ENCODE measurements at regions not wholly inside any gene's neighbourhood (a gene's known extent, or its start where the extent isn't known, plus 50 kb on each side); places are given as distances from the start of the nearest gene placed in this dataset.

DNA sequence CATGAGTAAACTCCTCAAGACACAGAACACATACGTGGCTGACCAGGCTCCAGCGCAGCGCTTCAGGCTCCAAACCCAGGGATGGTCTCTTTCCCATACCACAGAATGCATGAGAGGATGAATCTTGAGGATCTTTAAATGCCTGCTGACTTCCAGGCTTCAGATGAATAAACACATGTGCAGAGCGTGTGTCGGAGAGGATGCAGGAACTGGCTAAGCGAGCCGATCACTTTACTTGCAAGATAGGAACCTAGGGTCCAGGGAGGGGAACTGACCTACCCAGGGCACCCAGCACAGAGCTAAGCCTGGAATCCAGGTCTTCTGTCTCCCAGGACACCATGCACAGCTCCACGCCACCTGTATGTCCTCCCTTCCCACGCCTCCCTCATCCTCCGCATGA lies 209.8 kb downstream of the BCL11B start:
- Histone ChIP-seq H3K9me3 (ENCODE audit: control insufficient read depth, insufficient read depth, low read length) (no peaks in the 10 kb centered on the region), H3K27ac (ENCODE audit: low read length) (no peak overlapping the region), H3K27me3 (ENCODE audit: control insufficient read depth, insufficient read depth, low read length) (no peaks in the 10 kb centered on the region), H3K4me1 (ENCODE audit: control insufficient read depth, insufficient read depth, low read length) (no peaks in the 10 kb centered on the region), H3K4me3 (ENCODE audit: low read length) (no peak overlapping the region), H3K36me3 (ENCODE audit: control insufficient read depth, insufficient read depth, low read length) (no peaks in the 10 kb centered on the region)
- Mint-ChIP-seq H3K4me1 (peaks cover under 1 to 2% of the 10 kb centered on the region in 2 donors), H3K9me3 (no peaks in the 10 kb centered on the region), H3K27ac (no peak overlapping the region), H3K36me3 (no peaks in the 10 kb centered on the region), H3K4me3 (no peak overlapping the region), H3K27me3 (ENCODE audit: low read depth in 2 of 2) (peaks cover 0 to 2% of the 10 kb centered on the region in 2 donors)
- TF ChIP-seq, protein P1, sequence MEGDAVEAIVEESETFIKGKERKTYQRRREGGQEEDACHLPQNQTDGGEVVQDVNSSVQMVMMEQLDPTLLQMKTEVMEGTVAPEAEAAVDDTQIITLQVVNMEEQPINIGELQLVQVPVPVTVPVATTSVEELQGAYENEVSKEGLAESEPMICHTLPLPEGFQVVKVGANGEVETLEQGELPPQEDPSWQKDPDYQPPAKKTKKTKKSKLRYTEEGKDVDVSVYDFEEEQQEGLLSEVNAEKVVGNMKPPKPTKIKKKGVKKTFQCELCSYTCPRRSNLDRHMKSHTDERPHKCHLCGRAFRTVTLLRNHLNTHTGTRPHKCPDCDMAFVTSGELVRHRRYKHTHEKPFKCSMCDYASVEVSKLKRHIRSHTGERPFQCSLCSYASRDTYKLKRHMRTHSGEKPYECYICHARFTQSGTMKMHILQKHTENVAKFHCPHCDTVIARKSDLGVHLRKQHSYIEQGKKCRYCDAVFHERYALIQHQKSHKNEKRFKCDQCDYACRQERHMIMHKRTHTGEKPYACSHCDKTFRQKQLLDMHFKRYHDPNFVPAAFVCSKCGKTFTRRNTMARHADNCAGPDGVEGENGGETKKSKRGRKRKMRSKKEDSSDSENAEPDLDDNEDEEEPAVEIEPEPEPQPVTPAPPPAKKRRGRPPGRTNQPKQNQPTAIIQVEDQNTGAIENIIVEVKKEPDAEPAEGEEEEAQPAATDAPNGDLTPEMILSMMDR (IDR thresholded peaks at IDR 0.05) = no peak
- ATAC-seq (no peak), DNase-seq (no peak)
- 93% methylated on average over 10 of the region's 10 CpGs for WGBS (ENCODE audit: insufficient coverage)
- intact Hi-C loops (cut with micrococcal nuclease) = loop anchor here (10.0 kb wide), 1 partner anchor 323 kb away; no protein-coding TSS in a partner anchor

DNA sequence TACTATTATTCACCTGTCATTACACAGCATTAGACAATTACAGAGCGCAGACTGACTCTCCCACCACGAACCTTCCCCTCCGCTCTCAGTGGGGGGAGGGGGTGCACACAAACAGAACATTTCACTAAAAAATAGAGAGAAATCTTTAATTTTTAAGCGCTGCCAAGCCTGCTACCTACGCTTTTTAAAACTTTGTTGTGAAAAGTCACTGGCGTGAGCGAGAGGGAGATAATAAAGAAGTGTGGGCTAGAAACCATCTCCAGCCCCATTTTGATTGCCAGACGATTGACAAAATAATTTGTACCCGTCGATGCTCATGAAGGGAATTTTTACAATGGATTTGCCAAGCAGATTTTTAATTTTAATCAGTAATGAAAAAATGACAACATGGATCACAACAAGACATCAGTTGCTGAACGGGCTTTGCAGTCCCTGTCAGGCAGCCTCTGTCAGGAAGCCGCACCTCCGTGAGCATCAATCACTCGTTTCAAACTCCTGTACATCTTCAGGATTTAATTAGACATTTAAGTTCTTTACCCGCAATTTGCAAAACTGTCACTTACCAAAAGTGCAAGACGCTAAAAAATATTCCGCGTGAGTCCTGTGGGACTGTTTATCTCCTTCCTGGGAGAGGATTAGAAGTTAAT lies 209.1 kb downstream of the BCL11B start:
- Histone ChIP-seq H3K36me3 (ENCODE audit: control insufficient read depth, insufficient read depth, low read length) (no peaks in the 10 kb centered on the region), H3K9me3 (ENCODE audit: control insufficient read depth, insufficient read depth, low read length) (no peaks in the 10 kb centered on the region), H3K4me1 (ENCODE audit: control insufficient read depth, insufficient read depth, low read length) (no peaks in the 10 kb centered on the region), H3K27ac (ENCODE audit: low read length) (no peak overlapping the region), H3K4me3 (ENCODE audit: low read length) (no peak overlapping the region), H3K27me3 (ENCODE audit: control insufficient read depth, insufficient read depth, low read length) (no peaks in the 10 kb centered on the region)
- 91% methylated on average over 15 of the region's 18 CpGs for WGBS (ENCODE audit: insufficient coverage)
- H3K27ac Mint-ChIP-seq = no peak overlapping the region
- no peaks in the 10 kb centered on the region for H3K9me3 Mint-ChIP-seq
- TF ChIP-seq, protein P1 (IDR thresholded peaks at IDR 0.05) = no peak
- no peak overlapping the region for H3K4me3 Mint-ChIP-seq
- no peaks in the 10 kb centered on the region for H3K36me3 Mint-ChIP-seq
- H3K27me3 Mint-ChIP-seq (ENCODE audit: low read depth in 2 of 2) = peaks cover 0 to 2% of the 10 kb centered on the region in 2 donors
- ATAC-seq = no peak
- no peak for DNase-seq
- H3K4me1 Mint-ChIP-seq = no peaks in the 10 kb centered on the region
- intact Hi-C loops (cut with micrococcal nuclease) = loop anchor here (10.0 kb wide), 1 partner anchor 322 kb away; no protein-coding TSS in a partner anchor

DNA sequence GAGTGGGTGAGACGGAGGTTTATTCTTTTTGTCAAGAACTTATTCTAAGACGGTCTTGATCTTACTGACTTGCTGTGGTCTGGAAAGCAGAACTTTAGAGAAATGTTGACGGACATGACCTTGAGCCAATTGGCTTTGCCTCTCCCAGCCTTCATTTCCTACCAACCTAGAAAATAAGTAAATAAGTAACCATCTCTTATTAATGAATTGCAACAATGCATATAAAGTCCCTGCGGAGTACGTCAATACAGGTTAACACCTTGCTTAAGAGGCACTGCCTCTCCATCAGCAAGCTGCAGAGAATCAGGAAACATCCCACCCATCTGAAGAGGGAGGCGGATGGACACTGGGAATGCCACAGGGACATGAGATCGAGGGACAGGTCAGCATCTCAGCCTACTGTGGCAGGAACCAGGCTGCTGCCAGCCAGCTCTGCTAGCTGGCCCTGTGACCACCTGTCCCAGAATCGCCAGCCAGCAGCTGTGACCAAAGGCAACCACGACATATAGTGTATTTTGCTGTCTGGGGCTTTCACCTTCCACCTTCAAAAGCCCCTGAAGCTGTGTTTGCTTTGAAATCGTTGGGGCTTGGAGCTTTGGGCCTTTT lies 208.3 kb downstream of the BCL11B start:
- no peak for ATAC-seq
- Histone ChIP-seq H3K4me3 (ENCODE audit: low read length) (no peak overlapping the region), H3K36me3 (ENCODE audit: control insufficient read depth, insufficient read depth, low read length) (no peaks in the 10 kb centered on the region), H3K27ac (ENCODE audit: low read length) (no peak overlapping the region), H3K27me3 (ENCODE audit: control insufficient read depth, insufficient read depth, low read length) (no peaks in the 10 kb centered on the region), H3K9me3 (ENCODE audit: control insufficient read depth, insufficient read depth, low read length) (no peaks in the 10 kb centered on the region), H3K4me1 (ENCODE audit: control insufficient read depth, insufficient read depth, low read length) (no peaks in the 10 kb centered on the region)
- WGBS (ENCODE audit: insufficient coverage) = 71% methylated on average over 10 of the region's 10 CpGs
- Mint-ChIP-seq H3K27me3 (ENCODE audit: low read depth in 2 of 2) (peaks cover 0 to 2% of the 10 kb centered on the region in 2 donors), H3K36me3 (no peaks in the 10 kb centered on the region), H3K4me1 (no peaks in the 10 kb centered on the region), H3K9me3 (no peaks in the 10 kb centered on the region), H3K4me3 (no peak overlapping the region), H3K27ac (no peak overlapping the region)
- no peak for DNase-seq
- intact Hi-C loops (cut with micrococcal nuclease) = loop anchor here (10.0 kb wide), 1 partner anchor 321 kb away; no protein-coding TSS in a partner anchor
- TF ChIP-seq, protein P1 (IDR thresholded peaks at IDR 0.05) = no peak
